HT-29 (cell line): ENCODE measurements at regions not wholly inside any gene's neighbourhood (a gene's known extent, or its start where the extent isn't known, plus 50 kb on each side); places are given as distances from the start of the nearest gene placed in this dataset.

Experiments used
- DNase-seq: peaks from one replicate; pipeline ENCODE4 v3.0.0-alpha.2; 2015; ENCODE audit warnings: low spot score

- DNase-seq: no peak
Observed at GRCh38 chr3:83894223-83894622, 1064.6 kb upstream of the CADM2 start.

DNA sequence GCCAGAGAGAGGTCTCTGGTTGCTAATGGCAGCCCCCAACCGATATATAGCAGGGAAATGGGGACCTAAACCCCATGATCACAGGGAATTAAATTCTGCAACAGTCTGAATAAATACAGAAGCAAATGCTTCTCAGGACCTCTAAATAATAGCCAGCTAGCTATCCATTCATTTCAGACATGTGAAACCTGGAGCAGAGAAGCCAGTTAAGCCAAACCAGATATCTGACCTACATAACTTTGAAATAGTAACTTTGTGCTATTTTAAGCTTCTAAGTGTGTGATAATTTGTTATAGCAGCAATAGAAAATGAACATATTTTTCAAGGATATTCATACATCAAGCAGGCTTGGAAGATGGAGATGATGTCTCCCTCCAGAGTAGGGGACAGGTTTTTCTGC is 1062.9 kb upstream of the CADM2 start:
- DNase-seq: no peak

DNA sequence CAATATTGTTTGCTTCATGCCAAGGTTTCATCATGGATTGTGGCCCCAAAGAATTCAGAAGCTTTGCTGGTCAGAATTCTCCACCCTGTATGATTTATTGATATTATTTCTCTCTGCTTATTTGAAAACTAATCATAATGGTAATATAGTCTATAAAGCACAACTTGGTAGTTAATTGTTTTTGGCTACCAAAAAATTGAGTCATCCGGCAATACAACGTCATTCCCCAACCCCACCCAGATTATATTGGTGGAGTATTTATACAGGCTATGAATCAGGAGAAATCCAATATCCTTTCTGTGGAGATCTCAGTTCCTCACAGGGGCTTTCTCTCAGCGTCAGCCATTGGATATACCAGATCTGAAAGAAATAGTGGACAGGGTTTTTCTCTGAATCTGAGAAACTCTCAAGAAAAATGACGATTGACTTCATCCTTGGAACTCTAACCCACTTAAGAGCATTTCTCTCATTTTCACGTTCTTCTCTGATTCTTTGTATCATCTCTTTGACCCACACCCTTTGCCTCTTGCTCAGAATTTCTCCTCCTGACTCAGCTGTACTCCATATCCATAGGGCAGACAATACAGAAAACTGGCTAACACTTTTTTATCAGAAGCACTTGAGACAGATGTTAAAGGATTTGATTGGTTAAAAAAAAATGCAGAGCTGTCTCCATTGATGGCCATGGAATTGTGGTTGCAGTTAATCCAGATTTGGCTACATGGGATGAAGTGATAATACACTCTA is 1055.8 kb upstream of the CADM2 start:
- DNase-seq: no peak

GRCh38 chr3:83913381-83913780 is 1045.4 kb upstream of the CADM2 start:
- no peak for DNase-seq

DNA sequence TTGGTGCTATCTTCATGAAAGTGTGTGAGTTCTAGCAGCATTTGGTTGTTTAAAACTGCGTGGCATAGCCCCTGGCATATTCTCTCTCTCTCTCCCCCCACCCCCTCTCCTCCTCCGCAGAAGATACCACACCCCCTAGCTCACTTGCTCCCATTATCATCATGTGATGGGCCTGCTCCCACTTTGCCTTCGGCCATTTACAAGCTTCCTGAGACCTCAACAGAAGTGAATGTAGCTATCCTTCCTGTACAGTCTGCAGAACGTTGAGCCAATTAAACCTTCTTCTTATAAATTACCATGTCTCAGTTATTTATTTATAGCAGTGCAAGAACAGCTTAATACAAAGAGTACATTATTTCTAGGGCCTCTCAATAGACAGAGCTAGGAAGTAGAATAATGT is 1032.5 kb upstream of the CADM2 start:
- no peak for DNase-seq

DNA sequence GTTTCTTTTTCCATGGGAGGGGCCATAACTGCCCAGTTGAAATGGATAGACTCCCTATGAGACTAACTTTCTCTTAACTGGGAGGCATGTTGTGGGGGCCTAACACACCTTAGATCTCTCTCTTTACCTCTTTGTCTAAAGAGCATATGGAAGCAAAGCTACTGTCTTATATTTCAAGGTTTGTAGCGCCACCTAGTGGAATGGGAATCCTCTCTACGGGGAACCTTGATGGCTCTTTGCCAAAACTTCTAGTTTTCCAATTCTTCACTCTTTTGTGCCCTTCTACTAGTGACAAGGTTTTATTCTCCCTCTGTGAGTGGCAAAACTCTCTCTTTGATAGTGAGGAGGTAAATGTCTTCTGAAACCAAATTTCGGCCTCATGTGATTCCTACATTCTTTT is 1030.4 kb upstream of the CADM2 start:
- DNase-seq: peak; percentile 47

DNA sequence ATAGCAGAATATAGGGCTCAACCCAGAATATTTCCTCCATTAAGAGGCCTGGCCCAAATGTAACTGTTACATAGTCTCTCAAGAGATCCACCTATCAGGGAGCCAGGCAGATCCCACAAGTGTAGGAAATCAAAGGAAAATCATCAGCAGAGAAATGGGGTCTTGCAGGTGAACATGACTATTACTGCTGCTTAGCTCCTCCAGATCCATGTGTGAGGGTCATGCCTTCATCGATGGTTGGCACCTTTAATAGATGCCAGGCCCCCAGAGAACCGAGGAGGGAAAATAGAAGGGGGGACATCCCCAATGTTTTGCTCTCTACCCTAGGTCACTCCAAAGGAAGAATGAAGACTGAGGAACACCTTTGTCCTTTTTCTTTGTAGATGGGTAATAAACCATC is 1029.9 kb upstream of the CADM2 start:
- no peak for DNase-seq

- peak; percentile 16 for DNase-seq
Observed at GRCh38 chr3:83934192-83935021, 1024.4 kb upstream of the CADM2 start.

DNA sequence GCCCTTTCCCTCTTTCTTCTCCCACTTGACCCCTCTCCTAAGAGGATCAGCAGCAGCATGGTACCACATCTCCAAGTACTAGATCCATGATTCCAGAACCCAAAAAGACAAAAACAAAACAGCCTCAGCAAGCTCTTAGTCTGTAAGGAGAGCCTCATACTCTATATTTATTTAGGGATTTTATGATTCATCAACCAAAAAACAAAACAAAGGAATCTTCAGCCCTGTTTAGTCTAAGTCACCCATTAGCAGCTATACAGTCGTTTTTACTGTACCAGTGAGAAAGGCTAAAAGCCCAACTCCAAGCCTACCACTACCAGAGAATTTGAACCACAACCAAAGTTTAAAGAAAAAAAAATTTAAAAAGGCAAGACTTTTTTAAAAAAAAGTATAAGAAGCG is 1020.3 kb upstream of the CADM2 start:
- DNase-seq: no peak

DNA sequence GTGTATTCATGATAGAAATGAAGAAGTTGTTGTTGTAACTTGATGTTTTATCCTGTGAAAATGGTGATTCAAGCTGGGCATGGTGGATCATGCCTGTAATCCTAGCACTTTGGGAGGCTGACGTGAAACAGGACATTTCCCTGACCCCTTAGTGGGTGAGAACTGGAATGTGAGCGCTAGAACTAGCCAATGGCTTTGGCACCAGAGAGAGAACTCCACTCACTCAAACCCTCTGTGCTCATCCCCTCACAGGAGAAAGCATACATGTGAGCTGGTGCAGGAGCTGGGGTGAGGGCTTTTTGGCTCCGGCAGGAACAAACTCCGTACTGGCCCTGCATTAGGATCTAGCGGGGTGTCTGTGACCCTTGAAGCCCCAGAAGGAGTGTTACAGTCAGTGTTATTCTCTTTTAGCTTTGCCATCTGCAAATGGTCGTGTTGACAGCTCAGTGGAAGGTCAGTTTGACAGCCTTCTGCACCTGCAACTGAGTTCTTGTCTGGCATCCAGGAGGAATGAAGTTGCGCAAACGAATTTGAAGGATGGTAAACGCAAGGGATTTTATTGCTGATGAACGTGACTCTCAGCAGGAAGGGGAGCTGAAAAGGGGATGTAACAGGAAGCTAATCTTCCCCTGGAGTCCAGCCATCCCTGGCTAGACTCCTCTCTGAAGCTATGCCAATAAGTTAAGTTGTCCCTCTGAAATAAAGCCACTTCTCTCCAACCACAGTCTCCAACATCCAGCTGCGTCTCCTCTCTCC is 1016.6 kb upstream of the CADM2 start:
- no peak for DNase-seq

GRCh38 chr3:83946049-83946448 is 1012.7 kb upstream of the CADM2 start:
- DNase-seq: no peak

DNA sequence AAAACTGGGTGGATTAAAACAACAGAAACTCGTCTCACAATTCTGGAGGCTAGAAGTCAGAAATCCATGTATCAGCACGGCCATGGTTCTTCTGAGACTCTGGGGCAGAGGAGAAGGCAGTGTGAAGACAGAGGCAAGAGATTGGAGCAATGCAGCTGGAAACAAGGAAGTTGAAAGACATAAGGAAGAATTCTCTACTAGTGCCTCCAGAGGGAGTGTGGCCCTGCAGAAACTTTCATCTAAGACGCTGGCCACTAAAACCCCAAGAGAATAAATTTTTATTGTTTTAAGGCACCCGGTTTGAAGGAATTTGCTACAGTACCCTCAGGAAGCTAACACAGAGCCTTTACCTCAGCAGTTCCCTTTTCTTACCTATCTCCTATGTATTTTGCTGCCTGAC is 1012.2 kb upstream of the CADM2 start:
- peak; percentile 6 for DNase-seq

GRCh38 chr3:83948771-83949170 is 1010.0 kb upstream of the CADM2 start:
- no peak for DNase-seq

- no peak for DNase-seq
Observed at GRCh38 chr3:83953417-83954089, 1005.2 kb upstream of the CADM2 start.

- no peak for DNase-seq
Observed at GRCh38 chr3:83956431-83956830, 1002.4 kb upstream of the CADM2 start.

GRCh38 chr3:83968356-83968755 is 990.4 kb upstream of the CADM2 start:
- no peak for DNase-seq

DNA sequence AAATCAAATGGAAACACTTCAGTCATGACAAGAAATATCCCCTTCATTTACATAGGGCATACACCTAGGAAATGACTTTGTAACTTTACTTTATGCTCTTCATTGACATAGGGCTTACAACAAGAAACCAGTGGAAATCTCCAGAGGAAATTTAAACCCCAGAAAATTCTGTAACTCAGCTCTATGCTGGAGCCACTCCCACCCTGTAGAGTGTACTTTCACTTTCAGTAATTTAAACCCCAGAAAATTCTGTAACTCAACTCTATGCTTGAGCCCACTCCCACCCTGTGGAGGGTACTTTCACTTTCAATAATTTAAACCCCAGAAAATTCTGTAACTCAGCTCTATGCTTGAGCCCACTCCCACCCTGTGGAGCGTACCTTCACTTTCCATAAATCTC is 987.1 kb upstream of the CADM2 start:
- no peak for DNase-seq

DNA sequence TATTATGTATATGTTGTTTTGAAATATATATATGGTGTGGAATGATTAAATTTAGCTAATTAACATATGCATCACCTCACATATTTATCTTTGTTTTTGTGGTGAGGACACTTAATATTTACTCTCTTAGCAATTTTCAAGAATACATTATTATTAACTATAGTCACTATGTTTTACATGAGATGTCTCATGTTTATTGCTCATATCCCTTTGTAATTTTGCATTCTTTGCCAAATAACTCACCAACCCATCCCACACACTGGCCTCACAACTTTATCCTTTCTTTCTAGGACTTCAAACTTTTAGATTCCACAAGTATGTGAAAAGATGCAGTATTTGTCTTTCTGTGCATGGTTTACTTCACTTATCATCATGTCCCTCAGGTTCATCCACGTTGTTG is 950.2 kb upstream of the CADM2 start:
- no peak for DNase-seq

DNA sequence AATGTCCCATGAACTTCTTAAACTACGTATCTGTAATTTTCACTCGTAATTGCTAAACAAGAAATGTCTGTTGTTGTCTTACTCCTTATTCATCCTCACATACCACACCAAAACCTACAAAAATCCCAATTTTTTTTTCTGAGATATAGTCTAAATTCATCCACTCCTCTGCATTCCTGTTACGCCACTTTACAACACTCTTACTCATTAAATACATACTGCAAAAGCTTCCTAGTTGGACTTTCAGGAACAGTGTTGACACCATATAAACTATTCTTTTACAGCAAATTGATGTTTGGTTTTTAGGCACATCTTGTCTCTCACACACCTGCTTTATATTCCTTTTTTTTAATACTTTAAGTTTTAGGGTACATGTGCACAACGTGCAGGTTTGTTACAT is 934.9 kb upstream of the CADM2 start:
- DNase-seq: no peak

- no peak for DNase-seq
Observed at GRCh38 chr3:84039099-84039498, 919.7 kb upstream of the CADM2 start.

DNA sequence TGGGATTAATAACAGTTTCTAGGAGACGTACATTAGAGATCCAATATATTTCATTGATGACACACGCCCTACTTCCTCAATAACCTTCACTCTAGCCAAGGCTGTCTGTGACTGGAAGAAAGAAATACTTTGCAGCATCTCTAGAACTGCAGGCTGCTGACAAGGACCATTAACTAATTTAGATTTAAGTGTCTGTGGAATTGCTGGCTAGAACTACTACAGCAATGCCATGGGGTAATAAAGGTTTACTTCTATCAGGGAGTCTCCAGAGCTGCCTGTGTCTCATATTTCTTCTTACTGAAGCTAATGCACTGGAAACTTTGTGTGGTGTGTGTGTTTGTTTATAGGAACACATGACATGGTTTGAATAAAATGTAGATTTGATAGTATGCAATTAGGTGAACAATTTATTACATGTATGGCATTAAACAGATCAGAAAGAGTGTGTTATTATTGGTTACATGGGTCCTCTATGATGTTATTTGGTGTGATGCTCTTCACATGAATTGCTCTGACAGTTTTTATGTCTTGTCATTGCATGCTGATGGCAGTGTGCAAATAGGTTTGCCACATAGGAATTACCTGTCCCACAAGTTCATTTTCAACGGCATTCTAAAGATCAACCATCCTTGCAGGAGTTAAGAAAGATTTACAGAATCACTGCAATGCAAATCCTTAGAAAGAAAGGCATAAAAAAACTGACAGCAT is 916.2 kb upstream of the CADM2 start:
- no peak for DNase-seq
